H9 (cell line): ENCODE measurements at regions not wholly inside any gene's neighbourhood (a gene's known extent, or its start where the extent isn't known, plus 50 kb on each side); places are given as distances from the start of the nearest gene placed in this dataset.

Experiments used
- DNase-seq: peaks from one replicate; pipeline ENCODE4 v3.0.0-alpha.2; 2017
- H2AFZ ChIP-seq: one replicate; pipeline ENCODE4 v1.6.1; 2013; ENCODE audit warnings: mild to moderate bottlenecking, low read length, control low read depth, moderate library complexity
- H2AK5ac ChIP-seq: 2 replicates; pipeline ENCODE4 v1.6.1; 2013; ENCODE audit warnings: low read length, control low read depth, mixed read lengths; ENCODE audit not compliant: insufficient read length
- H2BK120ac ChIP-seq: one replicate; pipeline ENCODE4 v1.6.1; 2013; ENCODE audit warnings: low read depth, mild to moderate bottlenecking, low read length, control low read depth, inconsistent platforms; ENCODE audit not compliant: poor library complexity, severe bottlenecking
- H2BK12ac ChIP-seq: 2 replicates; pipeline ENCODE4 v1.6.1; 2013; ENCODE audit warnings: low read length, control low read depth, mixed read lengths, low read depth; ENCODE audit not compliant: insufficient read length
- H2BK15ac ChIP-seq: 2 replicates; pipeline ENCODE4 v1.6.1; 2013; ENCODE audit warnings: low read depth, low read length, control low read depth
- H2BK20ac ChIP-seq: one replicate; pipeline ENCODE4 v1.6.1; 2013; ENCODE audit warnings: low read depth, mild to moderate bottlenecking, low read length, control low read depth, inconsistent platforms; ENCODE audit not compliant: poor library complexity, severe bottlenecking
- H2BK5ac ChIP-seq: 2 replicates; pipeline ENCODE4 v1.6.1; 2013; ENCODE audit warnings: low read length, control low read depth, mixed read lengths; ENCODE audit not compliant: insufficient read length
- H3K14ac ChIP-seq: 2 replicates; pipeline ENCODE4 v1.6.1; 2013; ENCODE audit warnings: low read length, control low read depth; ENCODE audit not compliant: insufficient read depth
- H3K18ac ChIP-seq: 2 replicates; pipeline ENCODE4 v1.6.1; 2013; ENCODE audit warnings: low read depth, mild to moderate bottlenecking, mixed read lengths, low read length, control low read depth; ENCODE audit not compliant: insufficient read length
- H3K23ac ChIP-seq: 2 replicates; pipeline ENCODE4 v1.6.1; 2013; ENCODE audit warnings: low read length, control low read depth, mixed read lengths, low read depth; ENCODE audit not compliant: insufficient read length
- H3K23me2 ChIP-seq: 2 replicates; pipeline ENCODE4 v1.6.1; 2013; ENCODE audit warnings: low read depth, mild to moderate bottlenecking, mixed read lengths, low read length, control low read depth; ENCODE audit not compliant: insufficient read length, poor library complexity, severe bottlenecking
- H3K27ac ChIP-seq: 2 replicates; pipeline ENCODE4 v1.5.1; 2013; ENCODE audit warnings: low read length, control low read depth, mixed read lengths, low read depth; ENCODE audit not compliant: insufficient read length
- H3K27me3 ChIP-seq: 2 replicates; pipeline ENCODE4 v1.6.1; 2013; ENCODE audit warnings: low read length, control low read depth, inconsistent platforms; ENCODE audit not compliant: insufficient read depth
- H3K4ac ChIP-seq: 2 replicates; pipeline ENCODE4 v1.6.1; 2013; ENCODE audit warnings: low read depth, mild to moderate bottlenecking, control low read depth, inconsistent platforms, low read length, moderate library complexity
- H3K4me1 ChIP-seq: 2 replicates; pipeline ENCODE4 v1.6.1; 2013; ENCODE audit warnings: low read length, control low read depth, inconsistent platforms; ENCODE audit not compliant: insufficient read depth
- H3K4me2 ChIP-seq: 2 replicates; pipeline ENCODE4 v1.6.1; 2013; ENCODE audit warnings: low read length, control low read depth, mixed read lengths; ENCODE audit not compliant: insufficient read length, insufficient read depth
- H3K56ac ChIP-seq: 2 replicates; pipeline ENCODE4 v1.6.1; 2013; ENCODE audit warnings: low read depth, mild to moderate bottlenecking, mixed read lengths, low read length, control low read depth; ENCODE audit not compliant: insufficient read length
- H3K79me1 ChIP-seq: 2 replicates; pipeline ENCODE4 v1.6.1; 2013; ENCODE audit warnings: low read depth, mild to moderate bottlenecking, moderate library complexity, low read length, control low read depth, inconsistent platforms; ENCODE audit not compliant: insufficient read depth, poor library complexity, severe bottlenecking
- H3K79me2 ChIP-seq: 2 replicates; pipeline ENCODE4 v1.6.1; 2013; ENCODE audit warnings: low read length, control low read depth, inconsistent platforms; ENCODE audit not compliant: insufficient read depth
- H3K9ac ChIP-seq: 2 replicates; pipeline ENCODE4 v1.6.1; 2013; ENCODE audit warnings: low read length, control low read depth, mixed read lengths; ENCODE audit not compliant: insufficient read length; ENCODE audit errors: extremely low read depth
- H3K9me3 ChIP-seq: one replicate; pipeline ENCODE4 v1.6.1; 2013; ENCODE audit warnings: low read depth, low read length, inconsistent platforms; ENCODE audit not compliant: control insufficient read depth
- H3T11ph ChIP-seq: one replicate; pipeline ENCODE4 v1.6.1; 2013; ENCODE audit warnings: mild to moderate bottlenecking, low read length, control low read depth, inconsistent platforms
- H4K20me1 ChIP-seq: one replicate; pipeline ENCODE4 v1.6.1; 2013; ENCODE audit not compliant: control insufficient read depth, insufficient read length, insufficient read depth
- H4K5ac ChIP-seq: 2 replicates; pipeline ENCODE4 v1.6.1; 2013; ENCODE audit warnings: low read depth, mild to moderate bottlenecking, mixed read lengths, low read length, control low read depth; ENCODE audit not compliant: insufficient read length
- H4K8ac ChIP-seq: replicated peaks from 2 replicates; pipeline ENCODE4 v1.6.1; 2013; ENCODE audit warnings: low read length, control low read depth, mixed read lengths, low read depth; ENCODE audit not compliant: insufficient read length
- H4K91ac ChIP-seq: 2 replicates; pipeline ENCODE4 v1.6.1; 2013; ENCODE audit warnings: low read depth, mild to moderate bottlenecking, moderate library complexity, mixed read lengths, low read length, control low read depth; ENCODE audit not compliant: insufficient read length
- H3K27ac Mint-ChIP-seq, 3 experiments: 2 replicates in 2 of 3; 3 replicates in 1 of 3; pipeline ENCODE4 v1.8.0; 2020 to 2021; ENCODE audit warnings: mixed read lengths in 3 of 3, mild to moderate bottlenecking in 1 of 3, moderate library complexity in 1 of 3
- H3K27me3 Mint-ChIP-seq: 2 replicates; pipeline ENCODE4 v1.8.0; 2021; ENCODE audit warnings: low read depth, mild to moderate bottlenecking, moderate library complexity, mixed read lengths
- H3K36me3 Mint-ChIP-seq, 3 experiments: 2 replicates in 2 of 3; 3 replicates in 1 of 3; pipeline ENCODE4 v1.8.0; 2020 to 2021; ENCODE audit warnings: low read depth in 3 of 3, mixed read lengths in 3 of 3; ENCODE audit not compliant: insufficient read depth in 1 of 3
- H3K4me1 Mint-ChIP-seq, 2 experiments: 2 replicates each; pipeline ENCODE4 v1.8.0; 2020; ENCODE audit warnings: mixed read lengths in 2 of 2
- H3K4me3 Mint-ChIP-seq, 2 experiments: 2 replicates in 1 of 2; 3 replicates in 1 of 2; pipeline ENCODE4 v1.8.0; 2020 to 2021; ENCODE audit warnings: mild to moderate bottlenecking in 2 of 2, mixed read lengths in 2 of 2, moderate library complexity in 1 of 2
- H3K9me3 Mint-ChIP-seq, 2 experiments: 2 replicates in 1 of 2; 3 replicates in 1 of 2; pipeline ENCODE4 v1.8.0; 2020; ENCODE audit warnings: mild to moderate bottlenecking in 2 of 2, mixed read lengths in 2 of 2, moderate library complexity in 1 of 2
- TF ChIP-seq, protein P1 (sequence below): fragments of 200-600 bp; sonication (generic); conservative IDR thresholded peaks from 3 replicates; pipeline ENCODE4 v1.8.0; 2021; ENCODE audit warnings: antibody characterized with exemption, mild to moderate bottlenecking

DNA sequence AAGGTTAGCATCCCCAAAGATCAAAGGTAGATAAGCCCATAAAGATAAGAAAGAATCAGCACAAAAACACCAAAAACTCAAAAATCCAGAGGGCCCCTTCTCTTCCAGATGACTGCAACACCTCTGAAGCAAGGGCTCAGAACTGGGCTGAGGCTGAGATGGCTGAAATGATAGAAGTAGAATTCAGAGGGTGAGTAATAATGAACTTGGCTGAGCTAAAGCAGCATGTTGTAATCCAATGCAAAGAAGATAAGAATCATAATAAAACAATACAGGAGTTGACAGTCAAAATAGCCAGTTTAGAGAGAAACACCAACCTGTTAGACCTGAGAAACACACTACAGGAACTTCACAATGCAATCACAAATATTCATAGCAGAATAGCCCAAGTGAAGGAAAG is 406.9 kb upstream of the CXADR start:
- H2BK120ac ChIP-seq = no peak overlapping the region
- no peak overlapping the region for H3K4me2 ChIP-seq
- H2BK12ac ChIP-seq = no peak overlapping the region
- no peaks in the 10 kb centered on the region for H4K20me1 ChIP-seq
- peaks cover 12 to 14% of the 10 kb centered on the region in 2 experiments for H3K9me3 Mint-ChIP-seq
- TF ChIP-seq, protein P1, sequence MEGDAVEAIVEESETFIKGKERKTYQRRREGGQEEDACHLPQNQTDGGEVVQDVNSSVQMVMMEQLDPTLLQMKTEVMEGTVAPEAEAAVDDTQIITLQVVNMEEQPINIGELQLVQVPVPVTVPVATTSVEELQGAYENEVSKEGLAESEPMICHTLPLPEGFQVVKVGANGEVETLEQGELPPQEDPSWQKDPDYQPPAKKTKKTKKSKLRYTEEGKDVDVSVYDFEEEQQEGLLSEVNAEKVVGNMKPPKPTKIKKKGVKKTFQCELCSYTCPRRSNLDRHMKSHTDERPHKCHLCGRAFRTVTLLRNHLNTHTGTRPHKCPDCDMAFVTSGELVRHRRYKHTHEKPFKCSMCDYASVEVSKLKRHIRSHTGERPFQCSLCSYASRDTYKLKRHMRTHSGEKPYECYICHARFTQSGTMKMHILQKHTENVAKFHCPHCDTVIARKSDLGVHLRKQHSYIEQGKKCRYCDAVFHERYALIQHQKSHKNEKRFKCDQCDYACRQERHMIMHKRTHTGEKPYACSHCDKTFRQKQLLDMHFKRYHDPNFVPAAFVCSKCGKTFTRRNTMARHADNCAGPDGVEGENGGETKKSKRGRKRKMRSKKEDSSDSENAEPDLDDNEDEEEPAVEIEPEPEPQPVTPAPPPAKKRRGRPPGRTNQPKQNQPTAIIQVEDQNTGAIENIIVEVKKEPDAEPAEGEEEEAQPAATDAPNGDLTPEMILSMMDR = no peak
- H2AK5ac ChIP-seq = no peak overlapping the region
- no peaks in the 10 kb centered on the region for H3K23me2 ChIP-seq
- no peak for DNase-seq
- no peak overlapping the region for H4K91ac ChIP-seq
- H2BK20ac ChIP-seq = no peak overlapping the region
- no peaks in the 10 kb centered on the region for H3K9me3 ChIP-seq
- no peaks in the 10 kb centered on the region for H3K27me3 Mint-ChIP-seq
- H3K56ac ChIP-seq = no peak overlapping the region
- H3K79me2 ChIP-seq = no peaks in the 10 kb centered on the region
- no peak overlapping the region for H3K4me3 Mint-ChIP-seq
- H4K5ac ChIP-seq = no peak overlapping the region
- no peak overlapping the region for H3K14ac ChIP-seq
- no peaks in the 10 kb centered on the region for H3K4me1 ChIP-seq
- no peak overlapping the region for H3K4ac ChIP-seq
- no peak overlapping the region for H4K8ac ChIP-seq
- H3K4me1 Mint-ChIP-seq = no peaks in the 10 kb centered on the region; a peak in 1 of 4 replicates
- H3K79me1 ChIP-seq = no peaks in the 10 kb centered on the region
- H3K9ac ChIP-seq = no peak overlapping the region
- H3K27ac ChIP-seq = no peak overlapping the region
- no peak overlapping the region for H3K18ac ChIP-seq
- H3K36me3 Mint-ChIP-seq = peaks cover 4 to 40% (median 11%) of the 10 kb centered on the region in 3 experiments; a peak in 6 of 7 replicates
- no peak overlapping the region for H3T11ph ChIP-seq
- H3K23ac ChIP-seq = no peak overlapping the region
- no peak overlapping the region for H3K27ac Mint-ChIP-seq
- no peak overlapping the region for H2AFZ ChIP-seq
- no peak overlapping the region for H2BK5ac ChIP-seq
- no peaks in the 10 kb centered on the region for H3K27me3 ChIP-seq
- H2BK15ac ChIP-seq = no peak overlapping the region
